Adrenal gland (tissue), 9 donors: ENCODE measurements at regions not wholly inside any gene's neighbourhood (a gene's known extent, or its start where the extent isn't known, plus 50 kb on each side); places are given as distances from the start of the nearest gene placed in this dataset.

Source experiments
- DNase-seq, 7 donors: peaks; one replicate each; pipeline ENCODE4 v3.0.0-alpha.2; 2019 to 2020
- H3K27ac ChIP-seq, 5 donors: fragments of 200-600 bp; sonication (generic) in 4 of 5; 1 replicate in 3 of 5; 2 replicates in 2 of 5; pipeline versions ENCODE4 v1.5.1 to v1.8.0; 2016 to 2020; ENCODE audit warnings: mild to moderate bottlenecking in 1 of 5
- H3K27me3 ChIP-seq: fragments of 200-600 bp; 2 replicates; pipeline ENCODE4 v1.8.0; 2021
- H3K36me3 ChIP-seq, 2 donors: fragments of 200-600 bp; replicated peaks in 1 of 2; 1 replicate in 1 of 2; 2 replicates in 1 of 2; pipeline versions ENCODE4 v1.5.1 to v1.8.0; 2018 to 2022
- H3K4me1 ChIP-seq, 2 donors: fragments of 200-600 bp; replicated peaks in 1 of 2; 1 replicate in 1 of 2; 2 replicates in 1 of 2; pipeline versions ENCODE4 v1.5.1 to v1.8.0; 2018 to 2021
- H3K4me3 ChIP-seq, 4 donors: fragments of 200-600 bp; sonication (generic) in 3 of 4; one replicate each; pipeline ENCODE4 v1.5.1; 2016 to 2018
- H3K9me3 ChIP-seq, 3 donors: fragments of 200-600 bp; sonication (generic) in 1 of 3; replicated peaks in 1 of 3; 1 replicate in 2 of 3; 2 replicates in 1 of 3; pipeline versions ENCODE4 v1.5.1 to v1.8.0; 2016 to 2021
- POLR2A ChIP-seq, 2 donors: fragments of 450-650 bp; IDR thresholded peaks; one replicate each; pipeline ENCODE4 v1.6.1; 2017; ENCODE audit warnings: antibody characterized with exemption in 2 of 2, mild to moderate bottlenecking in 2 of 2, moderate library complexity in 1 of 2
- WGBS, 4 donors: extraction: QIAGEN DNeasy Blood & Tissue Kit in 2 of 4; methylation state at CpG; one replicate each; pipeline versions ENCODE4 v1.1.5 to v1.1.7; 2013 to 2017; 5-methylcytosine and 5-hydroxymethylcytosine counted together
- intact Hi-C, 2 donors: fragments of 100-400 bp; cut with DNase I; formaldehyde crosslinking; loops; one replicate each; pipeline versions ENCODE4 v1.14.1 to v1.15.0; 2022 to 2023
- TF ChIP-seq, protein P1 (sequence below), 6 experiments: fragments of 450-650 bp in 4 of 6; fragments of 200-600 bp in 2 of 6; sonication (generic) in 1 of 6; IDR thresholded peaks; 1 replicate in 5 of 6; 2 replicates in 1 of 6; pipeline versions ENCODE4 v1.5.1 to v1.8.0; 2016 to 2021; ENCODE audit warnings: antibody characterized with exemption in 6 of 6, mild to moderate bottlenecking in 2 of 6, moderate library complexity in 1 of 6
- donor health status: healthy with polysubstance abuse.
- donor health status: Bipolar disorder and iron deficiency.
- donor health status: DM: yes; HTN: yes; CAD: no.
- donor health status: DM: no; HTN: no; CAD: no.
- donor health status: DM: no; HTN: no; CAD: no.

- Histone ChIP-seq H3K27ac (no peak overlapping the region), H3K27me3 (no peaks in the 10 kb centered on the region), H3K9me3 (no peaks in the 10 kb centered on the region), H3K4me1 (peaks cover 0 to 1% of the 10 kb centered on the region in 2 donors), H3K36me3 (no peaks in the 10 kb centered on the region), H3K4me3 (no peak overlapping the region)
- TF ChIP-seq, protein P1, sequence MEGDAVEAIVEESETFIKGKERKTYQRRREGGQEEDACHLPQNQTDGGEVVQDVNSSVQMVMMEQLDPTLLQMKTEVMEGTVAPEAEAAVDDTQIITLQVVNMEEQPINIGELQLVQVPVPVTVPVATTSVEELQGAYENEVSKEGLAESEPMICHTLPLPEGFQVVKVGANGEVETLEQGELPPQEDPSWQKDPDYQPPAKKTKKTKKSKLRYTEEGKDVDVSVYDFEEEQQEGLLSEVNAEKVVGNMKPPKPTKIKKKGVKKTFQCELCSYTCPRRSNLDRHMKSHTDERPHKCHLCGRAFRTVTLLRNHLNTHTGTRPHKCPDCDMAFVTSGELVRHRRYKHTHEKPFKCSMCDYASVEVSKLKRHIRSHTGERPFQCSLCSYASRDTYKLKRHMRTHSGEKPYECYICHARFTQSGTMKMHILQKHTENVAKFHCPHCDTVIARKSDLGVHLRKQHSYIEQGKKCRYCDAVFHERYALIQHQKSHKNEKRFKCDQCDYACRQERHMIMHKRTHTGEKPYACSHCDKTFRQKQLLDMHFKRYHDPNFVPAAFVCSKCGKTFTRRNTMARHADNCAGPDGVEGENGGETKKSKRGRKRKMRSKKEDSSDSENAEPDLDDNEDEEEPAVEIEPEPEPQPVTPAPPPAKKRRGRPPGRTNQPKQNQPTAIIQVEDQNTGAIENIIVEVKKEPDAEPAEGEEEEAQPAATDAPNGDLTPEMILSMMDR (IDR thresholded peaks at IDR 0.05) = no peak
- TF ChIP-seq POLR2A (IDR thresholded peaks at IDR 0.05) = no peak
- 66 to 77% (median 74%) methylated on average over 4 to 6 of the region's 6 CpGs for WGBS, 4 donors
- peak in 2 of 7 donors; percentile 22 to 25 for DNase-seq
- intact Hi-C loops = no loop called here
Observed at GRCh38 chr13:44870456-44870929, 118.8 kb downstream of the NUFIP1 start.

DNA sequence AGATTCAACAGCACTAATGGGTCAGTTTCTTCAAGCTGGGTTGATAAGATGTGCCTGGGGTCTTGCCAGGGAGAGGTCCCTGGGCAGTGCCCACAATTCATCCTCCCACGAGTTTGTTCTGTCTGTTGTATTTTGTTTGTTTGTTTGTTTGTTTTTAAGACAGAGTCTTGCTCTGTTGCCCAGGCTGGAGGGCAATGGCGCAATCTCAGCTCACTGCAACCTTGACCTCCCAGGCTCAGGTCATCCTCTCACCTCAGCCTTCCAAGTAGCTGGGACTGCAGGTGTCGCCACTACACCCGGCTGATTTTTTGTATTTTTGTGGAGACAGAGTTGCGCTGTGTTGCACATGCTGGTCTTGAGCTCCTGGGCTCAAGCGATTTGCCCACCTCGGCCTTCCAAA is 120.1 kb downstream of the NUFIP1 start:
- Histone ChIP-seq H3K4me3 (no peak overlapping the region), H3K27me3 (no peaks in the 10 kb centered on the region), H3K9me3 (no peaks in the 10 kb centered on the region), H3K4me1 (no peaks in the 10 kb centered on the region), H3K36me3 (no peaks in the 10 kb centered on the region), H3K27ac (no peak overlapping the region)
- no peak for DNase-seq
- TF ChIP-seq POLR2A (IDR thresholded peaks at IDR 0.05) = no peak
- WGBS, 4 donors = 76 to 97% (median 85%) methylated on average over 7 of the region's 7 CpGs
- intact Hi-C loops = no loop called here

DNA sequence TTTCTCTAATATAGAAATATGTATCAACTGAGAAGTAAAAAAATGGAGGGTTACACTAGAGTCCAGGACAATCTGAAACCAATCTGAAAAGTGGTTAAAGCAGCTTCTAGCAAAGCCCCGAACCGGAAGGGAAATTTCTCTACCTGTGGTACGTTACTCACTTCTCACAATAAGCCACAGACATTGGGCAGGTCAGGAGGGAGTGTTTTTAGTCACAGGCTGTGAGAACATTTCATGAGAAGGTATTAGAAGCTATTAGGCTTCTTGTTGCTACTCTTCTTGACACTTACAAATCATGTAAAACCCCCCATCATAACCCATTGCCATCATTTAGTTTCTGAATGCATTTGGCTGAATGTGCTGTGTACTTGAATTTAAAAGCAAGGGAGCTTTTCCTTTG is 120.9 kb downstream of the NUFIP1 start:
- TF ChIP-seq POLR2A (IDR thresholded peaks at IDR 0.05) = no peak
- TF ChIP-seq, protein P1 (IDR thresholded peaks at IDR 0.05) = no peak

DNA sequence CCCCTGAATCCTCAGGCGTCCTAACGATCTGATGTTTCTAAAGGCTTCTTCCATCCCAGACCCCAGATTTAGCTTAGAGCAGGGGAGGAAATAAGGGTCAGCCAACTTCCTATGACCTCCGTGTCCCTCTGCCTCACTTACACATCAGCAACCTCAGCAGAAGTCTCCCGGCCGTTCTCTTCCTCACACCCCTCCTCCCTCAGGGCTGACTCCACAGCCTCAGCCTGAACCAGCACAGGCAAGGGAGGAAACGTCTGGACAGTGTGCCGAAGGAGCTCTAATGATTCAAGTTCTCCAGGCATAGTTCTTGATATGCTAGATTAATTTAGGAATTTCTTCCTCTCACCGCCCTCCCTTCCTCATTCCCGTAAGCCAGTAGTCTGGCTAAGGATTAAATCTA is 121.4 kb downstream of the NUFIP1 start:
- no peaks in the 10 kb centered on the region for H3K4me1 ChIP-seq
- WGBS, 4 donors = 67 to 74% (median 71%) methylated on average over 9 of the region's 9 CpGs

More for the DNA sequence above, 120.9 kb downstream of the NUFIP1 start:
- Histone ChIP-seq H3K27me3 (no peaks in the 10 kb centered on the region), H3K27ac (no peak overlapping the region), H3K36me3 (no peaks in the 10 kb centered on the region), H3K9me3 (no peaks in the 10 kb centered on the region), H3K4me3 (no peak overlapping the region), H3K4me1 (no peaks in the 10 kb centered on the region)
- intact Hi-C loops = no loop called here
- whole genome bisulfite sequencing, 4 donors = 81 to 91% (median 86%) methylated on average over 3 of the region's 3 CpGs
- no peak for DNase-seq

More for the DNA sequence above, 121.4 kb downstream of the NUFIP1 start:
- Histone ChIP-seq H3K27me3 (no peaks in the 10 kb centered on the region), H3K27ac (peak overlapping the region in 1 of 5 donors; percentile 40), H3K36me3 (no peaks in the 10 kb centered on the region), H3K9me3 (no peaks in the 10 kb centered on the region), H3K4me3 (no peak overlapping the region)
- TF ChIP-seq, protein P1 (IDR thresholded peaks at IDR 0.05) = no peak
- peak in 4 of 7 donors; percentile 23 to 64 (median 40) for DNase-seq
- intact Hi-C loops = no loop called here
